Right ventricle myocardium inferior (tissue), 1 donor: ENCODE measurements at regions not wholly inside any gene's neighbourhood (a gene's known extent, or its start where the extent isn't known, plus 50 kb on each side); places are given as distances from the start of the nearest gene placed in this dataset.
A peak's percentile ranks its signal among the peaks of the same experiment; 100 is the strongest.

Experiments used
- ATAC-seq: fragments of 200-7000 bp; cut with Tn5 transposase; one replicate; pipeline ENCODE4 v1.9.1; 2020; ENCODE audit warnings: mild to moderate bottlenecking, moderate library complexity
- DNase-seq: peaks from one replicate; pipeline ENCODE4 v3.0.0; 2021; ENCODE audit errors: missing footprints
- intact Hi-C: fragments of 100-400 bp; cut with DNase I; formaldehyde crosslinking; loops from one replicate; pipeline ENCODE4 v1.11.0; 2022
- donor health status: DM: no; HTN: yes; CAD: no; lungs with severe emphysema.

DNA sequence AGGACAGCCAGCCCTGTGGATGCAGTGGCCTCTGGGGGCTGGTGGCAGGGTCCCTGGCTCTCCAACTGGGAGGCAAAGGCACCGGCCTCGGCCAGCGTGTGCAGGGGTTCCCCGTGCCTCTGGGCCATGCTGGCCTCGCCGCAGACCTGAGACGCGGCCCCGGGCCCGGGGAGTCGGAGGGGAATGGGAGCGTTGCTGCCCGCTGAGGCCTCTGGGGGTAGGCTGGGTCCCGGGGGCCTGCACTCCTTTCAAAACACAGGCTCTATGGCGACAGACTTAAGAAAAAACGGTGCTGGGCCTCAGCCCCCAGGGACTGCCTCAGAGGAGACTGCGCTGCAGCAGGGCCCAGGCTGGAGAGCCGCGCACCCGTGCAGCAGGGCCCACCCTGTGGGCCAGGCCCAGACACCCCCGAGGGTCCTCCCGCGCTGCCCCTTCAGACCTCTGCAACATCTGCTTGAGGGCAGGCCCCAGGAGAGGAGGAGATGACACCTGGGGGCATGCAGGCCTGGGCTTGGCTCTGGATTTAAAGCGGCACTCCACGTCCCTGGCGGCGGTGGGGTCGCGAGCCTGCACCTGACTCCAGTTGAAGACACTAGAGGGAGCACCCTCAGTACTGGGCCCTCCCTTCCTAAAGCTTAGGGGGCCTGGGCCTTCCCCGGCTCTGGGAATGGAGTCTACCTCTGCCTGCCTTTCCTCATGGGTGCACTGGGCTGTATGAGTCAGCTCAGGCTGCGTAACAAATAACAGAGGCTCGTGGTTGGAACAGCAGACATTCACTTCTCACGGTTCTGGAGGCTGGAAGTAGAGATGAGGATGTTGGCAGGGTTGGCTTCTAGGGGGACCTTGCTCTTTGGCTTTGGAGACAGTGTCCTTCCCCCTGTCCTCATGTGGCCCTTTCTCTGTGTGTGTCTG, 117.4 kb upstream of the RPS6KA2 start:
- no peak for DNase-seq
- intact Hi-C loops: no loop called here
- ATAC-seq: no peak

DNA sequence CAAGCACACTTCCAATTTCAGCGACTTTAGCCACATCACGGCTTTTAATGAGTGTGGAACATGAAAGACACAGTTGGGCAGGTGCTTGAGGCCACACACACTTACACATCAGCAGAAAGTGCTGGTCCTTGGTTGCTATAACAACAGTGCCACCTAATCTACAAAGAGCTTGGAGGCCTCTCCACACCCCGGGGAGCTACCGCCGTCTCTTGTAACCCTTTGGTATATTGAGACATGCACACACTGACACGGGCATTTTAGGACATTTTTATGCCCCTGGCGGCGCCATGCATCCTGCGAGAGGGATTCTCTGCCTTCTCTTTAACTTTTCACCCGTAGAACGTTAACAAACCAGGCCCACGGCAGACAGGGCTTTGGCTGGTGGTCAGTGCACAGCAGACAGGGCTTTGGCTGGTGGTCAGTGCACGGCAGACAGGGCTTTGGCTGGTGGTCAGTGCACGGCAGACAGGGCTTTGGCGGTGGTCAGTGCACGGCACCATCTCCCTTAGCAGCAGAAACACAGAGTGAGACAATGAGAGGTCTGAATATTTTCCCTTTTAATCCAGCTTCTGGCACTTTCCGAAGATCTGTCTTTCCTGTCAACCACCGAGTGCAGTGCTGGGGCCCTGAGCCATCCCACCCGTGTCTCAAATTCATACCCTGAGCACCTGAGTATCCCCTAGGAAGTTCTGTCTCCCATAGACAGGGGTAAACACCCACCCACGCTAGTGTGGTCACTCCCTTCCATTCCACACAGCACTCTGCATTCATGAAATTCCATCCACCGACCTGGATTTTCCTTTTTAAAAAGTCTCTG, 116.6 kb upstream of the RPS6KA2 start:
- ATAC-seq: no peak
- DNase-seq: no peak
- intact Hi-C loops: no loop called here

DNA sequence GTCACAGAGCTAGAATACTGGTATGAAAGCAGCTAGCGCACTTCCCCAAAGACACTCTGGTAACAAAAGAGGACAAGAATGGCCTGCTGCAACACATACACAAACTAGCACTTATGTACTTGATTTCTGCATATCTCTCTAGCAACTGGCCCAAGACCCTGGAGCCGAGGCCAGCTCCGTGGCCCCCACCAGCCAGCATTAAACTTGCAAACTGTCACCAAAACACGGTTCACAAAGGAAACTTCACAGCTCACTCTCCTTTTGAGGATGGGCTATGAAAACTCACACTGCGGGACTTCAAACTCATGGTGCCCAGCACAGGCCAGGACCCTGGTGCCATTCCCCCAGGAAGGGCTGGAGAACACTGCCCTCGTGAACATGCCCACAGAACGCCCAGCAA, 115.9 kb upstream of the RPS6KA2 start:
- ATAC-seq: no peak
- no peak for DNase-seq
- intact Hi-C loops: no loop called here

DNA sequence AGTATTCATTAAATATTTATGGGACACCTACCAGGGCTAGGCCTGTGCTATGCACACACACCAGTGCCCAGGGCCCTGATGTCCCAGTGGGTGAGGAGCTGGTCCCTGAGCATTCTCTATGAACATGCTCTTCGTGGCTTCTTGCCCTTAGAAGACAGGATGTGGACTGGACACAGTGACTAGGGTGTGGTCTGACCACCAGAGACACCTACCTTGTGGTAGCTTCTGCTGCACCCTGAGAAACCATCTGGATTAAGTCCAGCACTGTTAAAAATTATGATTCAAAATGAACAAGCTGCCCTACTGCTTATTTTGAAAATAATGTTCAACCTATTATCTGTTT, 112.9 kb upstream of the RPS6KA2 start:
- ATAC-seq: no peak
- DNase-seq: no peak
- intact Hi-C loops: no loop called here

DNA sequence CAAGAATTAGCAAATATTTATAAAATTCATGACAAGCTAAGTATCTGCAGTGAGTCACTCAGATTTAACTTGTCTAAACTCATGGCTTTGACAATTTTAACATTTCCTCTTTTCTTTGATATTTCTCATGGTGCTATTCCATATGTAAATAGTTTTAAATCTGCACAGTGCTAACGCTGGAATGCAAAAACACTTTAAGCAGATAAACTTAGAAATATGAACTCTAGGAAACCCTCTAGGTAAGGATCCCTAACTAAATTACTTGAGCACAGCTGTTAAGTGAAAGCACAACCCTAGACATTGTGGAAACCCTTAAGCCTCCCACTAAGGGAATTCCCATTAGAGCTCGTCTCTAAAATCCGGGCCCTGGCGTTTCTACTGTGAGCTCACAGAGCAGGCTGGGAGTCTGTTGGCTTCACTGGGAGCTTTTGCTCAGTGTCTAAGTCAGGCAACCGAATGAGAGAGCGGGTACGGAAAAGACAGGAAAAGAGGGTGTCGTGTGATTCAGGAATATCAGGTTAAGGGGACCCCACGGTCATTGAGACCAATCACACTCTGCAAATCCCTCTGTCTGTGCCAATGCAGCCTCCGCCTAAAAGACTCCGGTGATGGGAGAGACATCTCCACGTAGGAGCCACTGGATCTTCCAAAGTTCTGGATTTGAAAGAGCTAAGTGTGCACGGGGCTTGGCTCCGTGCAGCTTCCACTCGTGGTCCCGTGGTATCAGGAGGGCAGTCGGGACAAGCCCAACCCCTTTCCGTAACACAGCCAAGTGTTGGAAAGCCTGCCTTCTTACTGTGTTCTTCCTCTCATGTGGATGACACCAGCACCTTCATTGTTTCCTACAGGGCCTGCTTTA, 112.3 kb upstream of the RPS6KA2 start:
- ATAC-seq (no peak), DNase-seq (no peak)
- intact Hi-C loops: no loop called here

DNA sequence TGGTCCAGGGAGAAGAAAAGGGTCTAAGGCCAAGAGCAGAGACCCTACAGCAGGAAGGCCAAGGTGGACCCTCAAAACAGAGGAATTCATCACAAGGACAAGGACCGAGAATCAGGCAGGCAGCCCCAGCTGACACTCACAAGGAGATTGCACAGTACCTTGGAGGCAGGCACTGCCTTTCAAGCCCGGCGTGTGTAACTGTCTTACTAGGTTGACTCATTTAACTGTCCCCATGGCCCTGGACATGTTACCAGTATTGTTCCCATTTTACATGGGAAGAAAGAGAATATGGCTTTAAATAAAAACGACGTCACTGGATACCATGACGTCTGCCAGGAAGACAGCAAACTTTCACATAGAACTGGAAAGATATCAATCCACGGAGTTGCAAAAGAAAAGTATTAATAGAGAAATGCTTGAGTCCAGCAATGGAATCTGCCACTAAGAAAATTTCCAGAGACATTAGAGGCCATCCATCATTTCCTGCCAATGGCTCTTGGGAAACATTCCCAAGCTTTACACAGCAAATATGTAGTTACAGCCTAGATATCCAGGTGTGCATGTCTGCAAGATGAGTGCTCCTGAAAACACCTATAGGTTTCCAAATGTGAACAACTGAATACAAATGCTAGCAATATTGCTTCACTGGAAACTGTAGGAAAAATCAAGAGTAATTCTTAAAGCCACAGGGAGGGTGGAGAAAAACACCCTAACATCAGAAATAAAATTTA, 111.5 kb upstream of the RPS6KA2 start:
- no peak for DNase-seq
- intact Hi-C loops: no loop called here
- no peak for ATAC-seq

DNA sequence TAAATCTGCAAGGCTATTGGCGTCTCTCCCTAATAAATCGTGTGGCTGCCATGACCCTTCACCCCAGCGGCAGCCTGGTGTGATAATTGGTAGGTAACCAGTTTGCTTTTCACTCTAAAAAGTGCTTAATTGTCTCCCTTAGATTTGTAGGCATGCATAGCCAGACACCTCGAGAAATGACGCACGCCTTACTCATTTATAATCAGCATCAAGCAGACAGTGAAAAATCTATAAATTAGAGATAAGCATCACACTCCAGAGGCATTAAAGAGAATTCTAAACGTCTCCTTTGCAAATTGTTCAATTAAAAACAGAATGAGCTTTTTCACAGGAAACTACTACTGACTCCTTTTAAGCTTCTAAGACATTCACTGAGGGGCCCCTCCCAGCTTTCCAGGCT, 110.2 kb upstream of the RPS6KA2 start:
- no peak for DNase-seq
- no peak for ATAC-seq
- intact Hi-C loops: no loop called here

DNA sequence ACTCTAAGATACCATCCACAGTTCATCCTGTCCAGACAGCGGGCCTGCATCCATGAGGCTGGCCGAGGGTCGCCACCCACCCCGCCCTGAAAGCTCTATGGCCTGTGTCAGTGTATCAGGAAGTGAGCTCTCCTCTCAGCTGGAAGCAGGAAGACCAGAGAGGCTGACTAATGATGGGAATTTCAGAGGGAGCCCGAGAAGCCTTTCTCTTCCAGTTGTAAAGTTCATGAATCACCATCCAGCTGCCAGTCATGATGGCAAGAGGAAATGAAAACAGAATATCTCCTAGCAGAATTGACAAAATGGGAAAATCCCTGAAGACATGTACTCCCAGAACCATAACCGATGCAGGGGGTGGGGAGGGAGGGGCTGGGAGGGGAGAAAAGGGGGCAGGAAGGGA, 109.6 kb upstream of the RPS6KA2 start:
- ATAC-seq: no peak
- no peak for DNase-seq
- intact Hi-C loops: no loop called here

DNA sequence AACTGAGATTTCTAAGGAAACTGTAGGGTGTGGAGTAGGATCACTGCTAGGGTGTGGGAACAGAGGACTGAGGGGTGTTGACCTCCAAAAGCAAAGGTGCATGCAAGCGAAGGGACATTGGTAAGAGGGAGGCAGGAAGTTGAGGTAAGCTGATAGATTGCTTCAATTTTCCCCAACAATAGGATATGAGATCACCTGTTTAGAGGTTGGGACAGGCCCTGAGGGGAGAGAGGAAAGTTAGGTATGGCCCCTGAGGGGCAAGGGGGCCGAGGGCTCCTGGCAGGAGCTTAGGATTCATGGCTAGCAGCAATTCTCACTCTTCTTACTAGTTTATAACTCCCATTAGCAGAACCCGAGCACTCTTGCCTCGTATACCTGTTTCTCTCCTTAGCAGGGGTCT, 106.8 kb upstream of the RPS6KA2 start:
- DNase-seq: no peak
- ATAC-seq: no peak
- intact Hi-C loops: no loop called here

DNA sequence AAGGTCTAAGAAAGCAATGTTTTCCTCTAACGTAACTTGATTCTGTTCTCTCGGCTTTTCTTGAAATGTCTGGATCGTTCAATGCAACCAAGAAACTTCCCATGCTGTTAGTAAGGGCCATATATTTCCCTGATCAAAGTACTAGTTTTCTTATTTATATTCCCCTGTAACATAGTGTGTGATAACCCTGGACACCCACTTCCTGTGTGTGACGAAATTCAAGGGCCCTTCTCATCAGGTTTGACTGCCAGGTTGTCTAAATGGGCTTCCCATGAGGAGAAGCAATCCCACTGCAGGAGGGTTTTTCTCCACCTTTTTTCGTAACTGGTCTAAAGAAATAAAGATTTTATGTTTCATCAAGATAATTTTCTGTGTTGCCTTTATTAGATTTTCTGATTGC, 102.6 kb upstream of the RPS6KA2 start:
- ATAC-seq (no peak), DNase-seq (no peak)
- intact Hi-C loops: no loop called here

DNA sequence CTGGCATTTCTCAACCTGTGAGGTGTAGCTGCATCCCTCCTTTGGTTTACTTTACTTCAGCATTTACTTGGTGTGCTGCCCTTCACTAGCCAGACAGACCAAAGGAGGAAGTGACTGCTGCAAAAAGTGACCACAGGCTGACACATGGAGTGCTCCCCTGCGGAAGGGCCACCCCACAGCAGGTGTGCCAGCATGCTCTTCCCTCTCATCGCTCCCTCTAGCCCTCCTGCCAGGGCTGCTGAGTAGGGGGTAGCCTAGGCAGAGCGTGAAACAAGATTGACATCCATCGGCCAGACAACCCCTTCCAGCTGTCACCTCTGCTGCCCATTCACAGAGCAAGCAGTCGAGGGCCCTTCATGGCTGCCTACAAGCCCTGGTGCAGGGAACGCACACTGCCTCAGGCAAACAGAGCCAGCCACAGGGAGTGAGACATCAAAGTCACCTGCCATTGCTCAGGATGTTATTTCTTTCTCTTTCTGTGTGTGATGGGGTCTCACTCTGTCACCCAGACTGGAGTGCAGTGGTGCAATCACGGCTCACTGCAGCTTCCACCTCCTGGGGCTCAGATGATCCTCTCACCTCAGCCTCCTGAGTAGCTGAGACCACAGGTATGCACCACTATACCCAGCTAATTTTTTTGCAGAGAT, 102.0 kb upstream of the RPS6KA2 start:
- intact Hi-C loops: no loop called here
- no peak for DNase-seq
- ATAC-seq: no peak

DNA sequence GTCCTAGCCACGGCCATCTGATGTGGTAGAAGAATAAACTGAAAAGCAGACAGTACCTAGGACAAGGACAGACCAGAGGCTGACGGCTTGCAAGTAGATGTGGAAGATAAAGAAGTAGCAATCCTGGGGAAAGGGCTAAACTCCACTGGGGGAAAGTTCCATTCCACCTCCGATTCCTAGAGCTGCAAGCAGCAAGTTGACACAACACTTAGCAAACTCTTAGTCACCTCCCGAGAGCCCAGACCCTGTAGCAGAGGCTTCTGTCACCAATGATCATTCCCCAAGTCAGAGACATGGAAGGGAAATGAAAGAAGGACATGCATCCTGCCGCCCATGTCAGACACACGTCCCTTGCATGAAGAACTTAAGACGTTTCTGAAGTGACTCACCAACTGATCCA, 99.2 kb upstream of the RPS6KA2 start:
- intact Hi-C loops: no loop called here
- ATAC-seq (no peak), DNase-seq (no peak)

DNA sequence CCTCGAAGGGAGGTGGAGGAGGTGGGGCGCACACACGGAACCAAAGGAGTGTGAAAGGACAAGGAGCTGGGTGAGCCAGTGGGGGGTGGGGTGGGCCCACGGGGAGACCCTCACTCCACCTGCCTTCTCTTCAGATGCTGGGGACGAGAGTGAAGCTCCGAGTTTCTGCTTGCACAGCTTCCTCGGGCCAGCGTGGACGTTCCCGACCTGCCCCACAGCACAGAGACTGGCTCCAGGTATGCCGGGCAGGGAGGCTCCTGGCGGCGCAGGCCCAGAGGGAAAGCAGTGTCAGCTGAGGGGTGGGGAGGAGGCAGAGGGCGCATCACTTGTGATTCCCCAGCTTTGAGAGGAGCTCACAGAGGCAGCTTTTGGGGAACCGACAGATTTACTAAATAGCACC, 98.5 kb upstream of the RPS6KA2 start:
- DNase-seq (no peak), ATAC-seq (no peak)
- intact Hi-C loops: no loop called here

DNA sequence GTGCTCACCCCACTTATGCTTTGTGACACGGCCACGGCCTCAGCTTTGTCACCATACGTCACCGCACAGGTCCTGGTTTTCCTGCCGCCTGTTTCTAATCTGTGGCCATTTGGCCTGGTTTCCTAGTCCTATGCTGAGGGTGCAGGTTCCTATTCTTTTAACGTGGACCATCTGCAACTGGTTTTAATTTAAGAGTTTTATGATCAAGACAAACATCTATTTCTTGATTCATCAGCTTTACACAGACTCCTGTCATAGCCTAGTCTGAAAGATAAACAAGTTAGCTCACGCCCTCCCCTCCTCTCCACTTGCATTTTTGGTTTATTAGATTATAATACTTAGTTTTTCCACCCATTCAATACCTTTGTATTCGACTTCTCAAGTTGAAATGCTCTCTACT, 97.5 kb upstream of the RPS6KA2 start:
- ATAC-seq: no peak
- DNase-seq: no peak
- intact Hi-C loops: no loop called here

DNA sequence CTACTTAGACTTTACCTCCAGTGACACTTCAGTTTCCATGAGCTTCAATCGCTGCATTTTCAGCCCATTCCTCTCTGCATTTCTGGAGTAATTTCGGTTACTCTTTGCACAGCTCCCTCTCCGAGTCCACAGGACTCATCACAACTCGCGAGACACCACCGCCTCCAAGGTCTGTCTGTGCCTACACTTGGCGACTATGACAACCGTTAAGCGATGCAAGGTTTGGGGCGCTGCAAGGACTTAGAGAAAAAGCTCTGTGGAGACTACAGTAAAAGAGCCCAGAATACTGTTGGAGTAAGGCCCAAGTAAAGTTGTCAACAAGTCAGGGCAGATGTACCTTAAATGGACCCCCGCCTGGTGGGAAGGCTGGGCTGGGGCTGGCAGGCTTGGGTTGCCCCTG, 95.7 kb upstream of the RPS6KA2 start:
- intact Hi-C loops: no loop called here
- ATAC-seq (no peak), DNase-seq (no peak)

DNA sequence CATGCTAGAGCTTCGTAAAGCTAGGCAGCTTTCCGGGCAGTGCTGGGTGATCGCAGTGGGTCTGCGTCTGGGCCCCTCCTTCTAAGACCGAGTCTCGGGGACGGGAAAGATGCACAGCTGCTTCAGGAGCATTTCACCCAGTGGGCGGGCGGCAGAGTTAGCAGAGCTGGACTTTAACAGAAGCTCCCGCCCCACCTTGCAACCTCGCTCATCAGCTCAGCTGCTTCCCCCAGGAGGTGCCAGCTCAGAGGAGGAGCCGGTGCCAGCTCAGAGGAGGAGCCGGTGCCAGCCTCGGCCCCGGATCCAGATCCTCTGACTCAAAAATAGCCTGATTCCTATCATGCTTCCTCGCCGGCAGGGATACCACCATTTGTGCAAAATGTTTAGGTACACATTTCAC, 94.5 kb upstream of the RPS6KA2 start:
- intact Hi-C loops: no loop called here
- DNase-seq (no peak), ATAC-seq (peak; percentile 48)

DNA sequence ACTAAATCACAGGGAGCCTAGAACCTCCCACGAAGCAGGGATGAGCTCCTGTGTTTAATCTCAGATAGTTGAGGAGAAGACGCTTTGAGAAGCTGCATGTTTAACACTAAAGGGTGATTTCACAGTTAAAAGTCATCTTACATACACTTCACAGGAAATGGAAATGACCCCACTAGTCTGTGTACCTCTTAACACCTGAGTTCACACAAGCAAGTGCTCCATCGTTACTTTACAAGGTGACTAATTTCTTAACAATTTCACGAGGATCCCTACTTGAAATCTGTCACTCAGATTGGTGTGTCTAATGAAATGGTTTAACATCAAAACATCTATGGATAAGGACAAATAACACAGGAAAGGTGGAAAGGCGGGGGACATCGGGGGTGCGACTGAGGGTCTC, 93.8 kb upstream of the RPS6KA2 start:
- no peak for DNase-seq
- intact Hi-C loops: no loop called here
- ATAC-seq: no peak

DNA sequence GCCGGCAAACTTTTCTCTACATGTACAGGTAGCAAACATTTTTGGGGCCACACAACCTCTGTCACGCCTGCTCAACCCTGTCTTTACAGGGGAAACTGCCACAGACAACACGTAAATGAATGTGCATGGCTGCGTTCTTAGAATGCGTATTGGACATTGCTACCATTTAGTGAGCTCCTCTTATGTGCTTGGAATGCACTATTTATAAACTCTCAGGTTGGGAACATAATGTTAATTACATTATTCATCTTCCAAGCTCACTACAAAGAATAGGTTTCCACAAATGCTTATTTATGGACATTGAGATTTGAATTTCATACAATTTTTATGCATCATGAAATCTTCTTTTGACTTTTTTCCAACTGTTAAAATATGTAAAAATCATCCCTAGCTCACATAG, 92.0 kb upstream of the RPS6KA2 start:
- ATAC-seq: no peak
- DNase-seq: no peak
- intact Hi-C loops: no loop called here
